ENCODE measurements at regions not wholly inside any gene's neighbourhood (a gene's known extent, or its start where the extent isn't known, plus 50 kb on each side); places are given as distances from the start of the nearest gene placed in this dataset.

DNA sequence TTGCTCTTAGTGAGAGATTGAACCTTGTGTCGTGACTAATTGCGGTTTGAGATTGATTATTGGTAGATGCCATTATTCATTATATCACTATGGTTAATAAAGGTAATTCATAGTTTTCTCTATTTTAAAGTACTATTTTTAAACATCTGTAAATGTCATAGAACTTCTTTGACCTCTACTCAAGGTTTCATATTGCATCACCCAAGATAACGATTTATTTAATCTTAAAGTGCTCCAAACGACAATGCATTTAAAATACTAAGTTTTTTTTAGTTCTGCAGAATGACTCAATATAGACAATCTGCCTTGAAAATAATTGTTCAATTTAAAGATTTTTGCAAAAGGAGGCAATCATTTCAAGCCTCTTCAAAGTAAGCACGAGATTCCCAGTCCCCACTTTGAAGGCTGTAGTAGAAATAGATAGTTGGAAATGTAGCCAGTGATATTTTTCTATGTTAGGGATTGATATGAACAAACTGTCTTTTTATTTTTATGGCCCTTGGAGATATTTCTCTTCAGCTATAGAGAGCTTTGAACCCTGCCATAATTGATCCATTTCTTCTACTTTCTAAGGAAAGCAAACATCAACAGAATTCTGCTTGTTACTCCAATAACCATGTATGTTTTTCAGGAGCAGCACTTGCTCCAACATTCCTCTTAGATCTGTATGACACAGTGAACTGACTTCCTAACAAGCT, 114.2 kb upstream of the PALMD start:
- TF ChIP-seq, protein P1, sequence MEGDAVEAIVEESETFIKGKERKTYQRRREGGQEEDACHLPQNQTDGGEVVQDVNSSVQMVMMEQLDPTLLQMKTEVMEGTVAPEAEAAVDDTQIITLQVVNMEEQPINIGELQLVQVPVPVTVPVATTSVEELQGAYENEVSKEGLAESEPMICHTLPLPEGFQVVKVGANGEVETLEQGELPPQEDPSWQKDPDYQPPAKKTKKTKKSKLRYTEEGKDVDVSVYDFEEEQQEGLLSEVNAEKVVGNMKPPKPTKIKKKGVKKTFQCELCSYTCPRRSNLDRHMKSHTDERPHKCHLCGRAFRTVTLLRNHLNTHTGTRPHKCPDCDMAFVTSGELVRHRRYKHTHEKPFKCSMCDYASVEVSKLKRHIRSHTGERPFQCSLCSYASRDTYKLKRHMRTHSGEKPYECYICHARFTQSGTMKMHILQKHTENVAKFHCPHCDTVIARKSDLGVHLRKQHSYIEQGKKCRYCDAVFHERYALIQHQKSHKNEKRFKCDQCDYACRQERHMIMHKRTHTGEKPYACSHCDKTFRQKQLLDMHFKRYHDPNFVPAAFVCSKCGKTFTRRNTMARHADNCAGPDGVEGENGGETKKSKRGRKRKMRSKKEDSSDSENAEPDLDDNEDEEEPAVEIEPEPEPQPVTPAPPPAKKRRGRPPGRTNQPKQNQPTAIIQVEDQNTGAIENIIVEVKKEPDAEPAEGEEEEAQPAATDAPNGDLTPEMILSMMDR (IDR thresholded peaks at IDR 0.05): no peak
- TF ChIP-seq POLR2AphosphoS5 (IDR thresholded peaks at IDR 0.05) (no peak), EP300 (IDR thresholded peaks at IDR 0.05) (no peak), POLR2A (IDR thresholded peaks at IDR 0.05) (no peak)

Data from gastroesophageal sphincter (tissue), 3 donors.